KMS-11 (cell line): ENCODE measurements at regions not wholly inside any gene's neighbourhood (a gene's known extent, or its start where the extent isn't known, plus 50 kb on each side); places are given as distances from the start of the nearest gene placed in this dataset.

Experiments
- H2AFZ ChIP-seq: fragments of 200-600 bp; sonication (generic); 2 replicates; pipeline ENCODE4 v1.6.1; 2016; ENCODE audit warnings: antibody characterized with exemption, mixed run types, low read depth
- H3K27ac ChIP-seq: fragments of 200-600 bp; sonication (generic); 2 replicates; pipeline ENCODE4 v1.6.1; 2016; ENCODE audit warnings: mild to moderate bottlenecking, mixed run types
- H3K27me3 ChIP-seq: fragments of 200-600 bp; sonication (generic); 2 replicates; pipeline ENCODE4 v1.6.1; 2017; ENCODE audit warnings: mild to moderate bottlenecking, low read depth, mixed run types, moderate library complexity; ENCODE audit not compliant: insufficient read depth
- H3K36me3 ChIP-seq: fragments of 200-600 bp; sonication (generic); 2 replicates; pipeline ENCODE4 v1.6.1; 2017; ENCODE audit warnings: mild to moderate bottlenecking, mixed run types; ENCODE audit not compliant: insufficient read depth
- H3K4me1 ChIP-seq: fragments of 200-600 bp; sonication (generic); 2 replicates; pipeline ENCODE4 v1.6.1; 2016; ENCODE audit warnings: mild to moderate bottlenecking, low read depth, mixed run types; ENCODE audit not compliant: poor library complexity, severe bottlenecking
- H3K4me2 ChIP-seq: fragments of 200-600 bp; sonication (generic); 2 replicates; pipeline ENCODE4 v1.7.0; 2016; ENCODE audit warnings: mild to moderate bottlenecking, mixed run types
- H3K4me3 ChIP-seq: fragments of 200-600 bp; sonication (generic); IDR thresholded peaks from 2 replicates; pipeline ENCODE4 v1.6.1; 2017; ENCODE audit warnings: low read depth, low read length, mixed read lengths; ENCODE audit not compliant: insufficient read depth
- H3K79me2 ChIP-seq: fragments of 200-600 bp; sonication (generic); 2 replicates; pipeline ENCODE4 v1.6.1; 2016; ENCODE audit warnings: low read depth, mixed run types; ENCODE audit not compliant: insufficient read depth
- H3K9ac ChIP-seq: fragments of 200-600 bp; sonication (generic); 2 replicates; pipeline ENCODE4 v1.6.1; 2016; ENCODE audit warnings: mild to moderate bottlenecking, mixed run types
- H4K20me1 ChIP-seq: fragments of 200-600 bp; sonication (generic); 2 replicates; pipeline ENCODE4 v1.6.1; 2016; ENCODE audit warnings: mild to moderate bottlenecking, mixed run types; ENCODE audit not compliant: insufficient read depth
- CTCF ChIP-seq: fragments of 200-600 bp; sonication (generic); conservative IDR thresholded peaks from 2 replicates; pipeline ENCODE4 v1.6.1; 2017; ENCODE audit warnings: low read depth, mild to moderate bottlenecking, antibody characterized with exemption, low read length, moderate library complexity, mixed read lengths

- no peak overlapping the region for H3K4me2 ChIP-seq
- H2AFZ ChIP-seq: no peak overlapping the region
- H3K4me1 ChIP-seq: no peaks in the 10 kb centered on the region
- H3K27ac ChIP-seq: no peak overlapping the region
- no peaks in the 10 kb centered on the region for H3K79me2 ChIP-seq
- no peak overlapping the region for H3K9ac ChIP-seq
- H3K36me3 ChIP-seq: no peaks in the 10 kb centered on the region
- no peak for TF ChIP-seq CTCF
- no peaks in the 10 kb centered on the region for H4K20me1 ChIP-seq
- H3K27me3 ChIP-seq: no peaks in the 10 kb centered on the region
- no peak overlapping the region for H3K4me3 ChIP-seq
Measured at GRCh38 chr9:30522061-30522460, 1862.4 kb upstream of the ACO1 start.

GRCh38 chr9:30522486-30522885, 1862.0 kb upstream of the ACO1 start:
- Histone ChIP-seq H3K4me1 (no peaks in the 10 kb centered on the region), H4K20me1 (no peaks in the 10 kb centered on the region), H3K79me2 (no peaks in the 10 kb centered on the region), H3K36me3 (no peaks in the 10 kb centered on the region), H3K27me3 (no peaks in the 10 kb centered on the region), H3K27ac (no peak overlapping the region), H2AFZ (no peak overlapping the region), H3K9ac (no peak overlapping the region), H3K4me3 (no peak overlapping the region), H3K4me2 (no peak overlapping the region)
- TF ChIP-seq CTCF: no peak

GRCh38 chr9:30524311-30524710, 1860.1 kb upstream of the ACO1 start:
- Histone ChIP-seq H3K4me3 (no peak overlapping the region), H3K27me3 (no peaks in the 10 kb centered on the region), H3K27ac (no peak overlapping the region), H2AFZ (no peak overlapping the region), H3K4me1 (no peaks in the 10 kb centered on the region), H4K20me1 (no peaks in the 10 kb centered on the region), H3K4me2 (no peak overlapping the region), H3K79me2 (no peaks in the 10 kb centered on the region), H3K9ac (no peak overlapping the region), H3K36me3 (no peaks in the 10 kb centered on the region)
- no peak for TF ChIP-seq CTCF

- TF ChIP-seq CTCF: no peak
- Histone ChIP-seq H4K20me1 (no peaks in the 10 kb centered on the region), H3K79me2 (no peaks in the 10 kb centered on the region), H3K9ac (no peak overlapping the region), H3K27me3 (no peaks in the 10 kb centered on the region), H3K36me3 (no peaks in the 10 kb centered on the region), H3K27ac (no peak overlapping the region), H2AFZ (no peak overlapping the region), H3K4me1 (no peaks in the 10 kb centered on the region), H3K4me3 (no peak overlapping the region), H3K4me2 (no peak overlapping the region)
Measured at GRCh38 chr9:30534455-30534854, 1850.0 kb upstream of the ACO1 start.

GRCh38 chr9:30534896-30535295, 1849.5 kb upstream of the ACO1 start:
- Histone ChIP-seq H3K27me3 (no peaks in the 10 kb centered on the region), H3K27ac (no peak overlapping the region), H3K4me1 (no peaks in the 10 kb centered on the region), H2AFZ (no peak overlapping the region), H3K4me2 (no peak overlapping the region), H3K4me3 (no peak overlapping the region), H4K20me1 (no peaks in the 10 kb centered on the region), H3K36me3 (no peaks in the 10 kb centered on the region), H3K9ac (no peak overlapping the region), H3K79me2 (no peaks in the 10 kb centered on the region)
- TF ChIP-seq CTCF: no peak
